ENCODE measurements at regions not wholly inside any gene's neighbourhood (a gene's known extent, or its start where the extent isn't known, plus 50 kb on each side); places are given as distances from the start of the nearest gene placed in this dataset.
"Not testable (repeated sequence)": the region's sequence is repeated elsewhere in the genome, so short reads cannot be mapped to it uniquely, and the experiment has no call there.

DNA sequence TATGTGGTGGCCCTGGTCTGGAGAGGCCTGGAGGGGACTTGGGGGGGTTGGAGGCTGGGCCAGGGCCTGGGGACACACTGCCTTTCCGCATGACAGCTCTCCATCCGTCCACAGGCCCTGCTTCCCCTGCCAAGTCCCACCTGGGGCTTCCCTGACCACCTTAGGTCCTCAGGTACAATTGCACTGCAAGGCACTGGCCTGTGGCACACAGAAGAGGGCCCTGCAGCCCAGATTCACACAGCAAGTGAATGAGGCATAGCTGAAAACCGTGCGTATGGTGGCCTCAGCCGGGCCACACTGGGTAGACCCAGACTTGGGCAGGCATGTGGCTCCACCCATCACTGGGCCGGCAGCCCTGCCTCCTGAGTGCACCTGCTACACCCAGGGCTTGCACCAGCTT is 114.2 kb downstream of the TNFRSF13B start:
- 80% methylated on average over 6 of the region's 6 CpGs for WGBS, 2 donors
- H3K4me3 ChIP-seq (ENCODE audit: low read depth, poor library complexity, severe bottlenecking); intact Hi-C loops (cut with DNase I; ENCODE audit: low total_unique reads); DNase-seq (ENCODE audit: low spot score in 2 of 2): not testable (repeated sequence)

DNA sequence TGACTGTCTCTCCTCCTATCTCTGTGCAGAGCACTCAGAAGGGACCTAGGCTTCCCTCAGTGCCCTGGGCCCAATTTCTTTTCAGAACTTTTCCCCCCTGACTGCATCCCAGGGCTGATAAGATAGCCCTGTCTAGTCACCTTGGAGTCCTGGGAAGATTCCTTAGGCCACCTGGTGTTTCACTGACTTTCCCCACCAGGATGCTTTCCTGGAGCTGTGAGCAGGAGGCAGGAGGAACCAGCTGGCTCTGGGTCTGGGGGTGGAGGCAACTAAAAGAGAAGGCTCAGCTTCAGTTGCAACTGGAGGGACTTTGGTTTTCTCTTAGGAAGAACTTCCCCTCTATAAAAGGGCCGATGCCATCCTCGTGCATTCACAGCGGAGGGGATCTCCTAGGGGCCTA is 115.1 kb downstream of the TNFRSF13B start:
- H3K4me3 ChIP-seq (ENCODE audit: low read depth, poor library complexity, severe bottlenecking); intact Hi-C loops (cut with DNase I; ENCODE audit: low total_unique reads): not testable (repeated sequence)
- DNase-seq (ENCODE audit: low spot score in 2 of 2), result peak in 1 of 2 donors; percentile 74
- WGBS, 2 donors, result 83 to 90% methylated on average over 3 of the region's 3 CpGs

DNA sequence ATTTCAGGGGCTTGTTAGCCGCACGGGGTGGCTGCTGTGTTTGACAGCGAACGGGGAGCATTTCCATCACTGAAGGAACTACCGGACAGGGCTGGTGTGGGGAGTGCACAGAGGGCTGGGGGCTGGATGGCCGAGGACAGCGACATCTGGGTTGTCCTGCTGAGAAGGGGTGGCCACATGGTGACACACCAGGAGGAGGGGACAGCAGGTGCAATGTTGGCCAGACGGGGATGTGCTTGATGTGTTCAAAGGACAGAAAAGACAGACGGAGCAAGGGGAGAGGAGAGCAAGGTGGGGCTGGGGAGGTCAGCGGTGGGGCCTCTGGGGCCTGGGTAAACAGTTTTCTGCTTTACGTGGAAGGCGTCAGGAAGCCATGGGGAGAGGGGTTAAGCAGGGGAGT is 115.7 kb downstream of the TNFRSF13B start:
- H3K4me3 ChIP-seq (ENCODE audit: low read depth, poor library complexity, severe bottlenecking); intact Hi-C loops (cut with DNase I; ENCODE audit: low total_unique reads); DNase-seq (ENCODE audit: low spot score in 2 of 2): not testable (repeated sequence)
- 86 to 87% methylated on average over 12 of the region's 12 CpGs for WGBS, 2 donors

- DNase-seq (ENCODE audit: low spot score in 2 of 2); H3K4me3 ChIP-seq (ENCODE audit: low read depth, poor library complexity, severe bottlenecking); intact Hi-C loops (cut with DNase I; ENCODE audit: low total_unique reads): not testable (repeated sequence)
- 79 to 89% methylated on average over 5 of the region's 5 CpGs for WGBS, 2 donors
These were observed 117.3 kb downstream of the TNFRSF13B start for GRCh38 chr17:16854636-16855035.

DNA sequence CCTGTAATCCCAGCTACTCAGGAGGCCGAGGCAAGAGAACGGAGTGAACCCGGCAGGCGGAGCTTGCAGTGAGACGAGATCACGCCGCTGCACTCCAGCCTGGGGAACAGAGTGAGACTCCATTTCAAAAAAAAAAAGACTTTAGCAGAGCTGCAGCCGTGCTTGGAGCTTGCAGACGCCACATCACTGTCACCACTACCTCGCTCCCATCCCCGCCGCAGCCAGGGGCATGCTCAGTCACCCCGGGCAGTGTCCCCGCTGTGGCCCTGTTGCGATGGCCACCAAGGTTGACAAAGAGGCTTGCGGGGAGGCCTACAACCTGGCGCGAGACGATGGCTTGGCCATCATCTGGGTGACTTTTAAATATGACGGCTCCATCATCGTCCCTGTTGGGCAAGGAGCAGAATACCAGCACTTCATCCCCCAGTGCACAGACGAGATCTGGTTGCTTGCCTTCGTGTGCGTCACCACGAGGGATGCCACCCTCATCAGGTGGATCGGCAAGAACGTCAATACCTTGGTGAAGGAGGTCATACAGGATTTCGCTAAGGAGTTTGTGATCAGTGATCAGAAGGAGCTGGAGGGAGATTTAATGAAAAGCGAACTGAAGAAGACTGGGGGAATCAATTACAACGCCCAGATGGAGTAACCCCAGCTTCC is 118.1 kb downstream of the TNFRSF13B start:
- DNase-seq (ENCODE audit: low spot score in 2 of 2), result no peak
- WGBS, 2 donors, result 87 to 89% methylated on average over 30 of the region's 30 CpGs
- TF ChIP-seq, protein P1, sequence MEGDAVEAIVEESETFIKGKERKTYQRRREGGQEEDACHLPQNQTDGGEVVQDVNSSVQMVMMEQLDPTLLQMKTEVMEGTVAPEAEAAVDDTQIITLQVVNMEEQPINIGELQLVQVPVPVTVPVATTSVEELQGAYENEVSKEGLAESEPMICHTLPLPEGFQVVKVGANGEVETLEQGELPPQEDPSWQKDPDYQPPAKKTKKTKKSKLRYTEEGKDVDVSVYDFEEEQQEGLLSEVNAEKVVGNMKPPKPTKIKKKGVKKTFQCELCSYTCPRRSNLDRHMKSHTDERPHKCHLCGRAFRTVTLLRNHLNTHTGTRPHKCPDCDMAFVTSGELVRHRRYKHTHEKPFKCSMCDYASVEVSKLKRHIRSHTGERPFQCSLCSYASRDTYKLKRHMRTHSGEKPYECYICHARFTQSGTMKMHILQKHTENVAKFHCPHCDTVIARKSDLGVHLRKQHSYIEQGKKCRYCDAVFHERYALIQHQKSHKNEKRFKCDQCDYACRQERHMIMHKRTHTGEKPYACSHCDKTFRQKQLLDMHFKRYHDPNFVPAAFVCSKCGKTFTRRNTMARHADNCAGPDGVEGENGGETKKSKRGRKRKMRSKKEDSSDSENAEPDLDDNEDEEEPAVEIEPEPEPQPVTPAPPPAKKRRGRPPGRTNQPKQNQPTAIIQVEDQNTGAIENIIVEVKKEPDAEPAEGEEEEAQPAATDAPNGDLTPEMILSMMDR (IDR thresholded peaks at IDR 0.05), result no peak
- TF ChIP-seq POLR2A (IDR thresholded peaks at IDR 0.05), result no peak
- no peak overlapping the region for H3K4me3 ChIP-seq (ENCODE audit: low read depth, poor library complexity, severe bottlenecking)
- intact Hi-C loops (cut with DNase I; ENCODE audit: low total_unique reads), result no loop called here

GRCh38 chr17:16849861-16850260 is 122.1 kb downstream of the TNFRSF13B start:
- intact Hi-C loops (cut with DNase I; ENCODE audit: low total_unique reads); DNase-seq (ENCODE audit: low spot score in 2 of 2); H3K4me3 ChIP-seq (ENCODE audit: low read depth, poor library complexity, severe bottlenecking): not testable (repeated sequence)
- WGBS, 2 donors, result 77 to 88% methylated on average over 4 to 5 of the region's 7 CpGs

- DNase-seq (ENCODE audit: low spot score in 2 of 2); intact Hi-C loops (cut with DNase I; ENCODE audit: low total_unique reads); H3K4me3 ChIP-seq (ENCODE audit: low read depth, poor library complexity, severe bottlenecking): not testable (repeated sequence)
- no CpG with 5 or more reads among the region's 14 CpGs for WGBS, 2 donors
These were observed 122.9 kb downstream of the TNFRSF13B start for GRCh38 chr17:16848997-16849396.

DNA sequence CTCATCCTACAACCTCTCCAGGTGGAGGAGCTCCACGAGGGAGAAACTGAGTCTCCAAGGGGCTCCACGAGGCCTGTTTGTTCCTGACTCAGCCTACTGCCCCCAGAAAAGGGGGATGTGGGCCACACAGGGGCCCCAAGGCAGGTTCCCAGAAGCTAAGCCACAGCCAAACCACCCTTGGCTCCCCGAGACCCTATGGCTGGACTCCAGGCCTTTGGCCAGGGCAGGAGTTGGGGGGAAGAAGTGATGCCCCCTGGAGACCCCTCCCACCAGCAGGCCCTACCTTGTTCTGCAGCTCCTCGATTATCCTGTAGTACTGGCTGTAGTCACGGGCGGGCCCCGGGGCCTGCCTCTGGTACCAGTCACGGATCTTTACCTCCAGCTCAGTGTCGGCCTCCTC is 126.8 kb downstream of the TNFRSF13B start:
- intact Hi-C loops (cut with DNase I; ENCODE audit: low total_unique reads); H3K4me3 ChIP-seq (ENCODE audit: low read depth, poor library complexity, severe bottlenecking); DNase-seq (ENCODE audit: low spot score in 2 of 2): not testable (repeated sequence)
- WGBS, 2 donors, result 83% methylated on average over 2 of the region's 9 CpGs; no CpG with 5 or more reads in 1 of the 2 donors

DNA sequence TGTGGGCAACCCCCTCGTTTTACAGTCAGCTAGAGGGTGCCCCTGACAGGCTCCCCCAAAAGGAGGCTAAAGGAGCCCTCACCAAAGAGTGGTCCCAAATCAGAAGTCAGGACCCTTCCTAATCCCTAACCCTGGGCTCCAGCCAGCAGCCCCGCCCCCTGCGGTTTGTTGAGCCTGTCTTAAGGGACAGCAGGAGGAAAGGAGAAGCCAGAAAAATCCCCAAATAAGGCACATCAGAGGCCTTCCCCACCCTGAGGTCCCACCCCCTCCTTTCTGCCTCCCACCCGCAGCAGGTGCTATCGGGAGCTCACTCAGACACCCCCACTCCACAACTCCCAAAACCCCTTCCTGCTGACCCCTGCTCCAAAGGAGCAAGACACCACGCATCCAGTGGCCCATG is 127.2 kb downstream of the TNFRSF13B start:
- H3K4me3 ChIP-seq (ENCODE audit: low read depth, poor library complexity, severe bottlenecking); intact Hi-C loops (cut with DNase I; ENCODE audit: low total_unique reads); DNase-seq (ENCODE audit: low spot score in 2 of 2): not testable (repeated sequence)
- WGBS, 2 donors, result no CpG with 5 or more reads among the region's 6 CpGs

DNA sequence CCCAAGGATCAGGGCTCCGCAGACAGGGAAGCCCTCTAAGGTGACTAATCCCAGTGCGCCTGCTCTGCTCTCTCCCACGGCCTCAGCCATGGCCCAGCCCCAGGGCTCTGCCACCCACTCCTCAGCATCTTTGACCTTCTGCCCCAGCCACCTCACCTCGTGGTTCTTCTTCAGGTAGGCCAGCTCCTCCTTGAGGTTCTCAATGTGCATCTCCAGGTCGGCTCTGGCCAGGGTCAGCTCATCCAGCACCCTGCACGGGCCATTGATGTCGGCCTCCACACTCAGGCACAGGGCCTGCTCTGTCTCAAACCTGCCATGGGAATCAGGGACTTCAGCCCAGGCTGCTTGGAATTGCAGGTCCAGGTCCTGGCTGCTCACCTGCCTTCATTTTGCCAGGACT is 128.4 kb downstream of the TNFRSF13B start:
- DNase-seq (ENCODE audit: low spot score in 2 of 2); intact Hi-C loops (cut with DNase I; ENCODE audit: low total_unique reads); H3K4me3 ChIP-seq (ENCODE audit: low read depth, poor library complexity, severe bottlenecking): not testable (repeated sequence)
- WGBS, 2 donors, result 68% methylated on average over 3 of the region's 7 CpGs; no CpG with 5 or more reads in 1 of the 2 donors

DNA sequence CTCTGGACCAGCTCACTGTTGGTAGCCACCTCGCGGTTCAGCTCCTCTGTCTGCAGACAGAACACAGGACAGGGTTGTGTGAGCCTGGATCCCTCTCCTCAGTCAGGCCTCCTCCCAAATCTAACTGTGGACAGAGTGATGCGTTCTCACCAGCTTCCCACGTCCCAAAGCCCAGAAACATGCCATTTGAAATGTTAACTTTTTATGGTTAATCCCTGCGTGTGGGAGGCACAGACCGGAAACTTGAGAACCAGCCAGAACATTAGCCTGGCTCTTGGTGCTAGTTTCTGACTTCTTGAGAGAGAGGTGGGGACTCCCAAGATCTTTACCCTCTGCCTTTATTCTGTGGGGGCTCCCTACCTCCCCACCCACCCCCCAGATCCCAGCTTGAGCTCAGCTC is 129.6 kb downstream of the TNFRSF13B start:
- DNase-seq (ENCODE audit: low spot score in 2 of 2); intact Hi-C loops (cut with DNase I; ENCODE audit: low total_unique reads); H3K4me3 ChIP-seq (ENCODE audit: low read depth, poor library complexity, severe bottlenecking): not testable (repeated sequence)
- 40 to 48% methylated on average over 3 to 4 of the region's 6 CpGs for WGBS, 2 donors

DNA sequence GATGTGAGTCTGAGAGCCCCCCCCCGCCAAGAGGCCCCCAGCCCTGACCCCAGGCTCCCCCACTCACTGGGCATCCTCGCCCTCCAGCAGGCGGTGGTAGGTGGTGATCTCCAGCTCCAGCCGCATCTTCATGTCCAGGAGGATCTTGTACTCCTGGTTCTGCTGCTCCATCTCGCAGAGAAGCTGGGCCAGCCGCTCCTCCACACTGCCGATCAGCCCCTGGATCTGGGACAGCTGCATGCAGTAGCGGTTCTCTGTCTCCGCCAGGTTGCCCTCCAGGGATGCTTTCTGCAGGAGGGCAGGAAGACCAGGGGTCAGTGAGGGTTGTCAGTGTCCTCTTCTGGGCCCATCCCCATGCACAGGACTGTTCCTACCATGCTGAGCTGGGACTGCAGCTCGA is 130.0 kb downstream of the TNFRSF13B start:
- DNase-seq (ENCODE audit: low spot score in 2 of 2); intact Hi-C loops (cut with DNase I; ENCODE audit: low total_unique reads): not testable (repeated sequence)
- WGBS, 2 donors, result no CpG with 5 or more reads among the region's 10 CpGs

GRCh38 chr17:16840219-16840618 is 131.7 kb downstream of the TNFRSF13B start:
- no CpG with 5 or more reads among the region's 9 CpGs for whole genome bisulfite sequencing, 2 donors
- intact Hi-C loops (cut with DNase I; ENCODE audit: low total_unique reads); H3K4me3 ChIP-seq (ENCODE audit: low read depth, poor library complexity, severe bottlenecking); DNase-seq (ENCODE audit: low spot score in 2 of 2): not testable (repeated sequence)

More for the DNA sequence above, 130.0 kb downstream of the TNFRSF13B start:
- H3K4me3 ChIP-seq (ENCODE audit: low read depth, poor library complexity, severe bottlenecking), result not testable (repeated sequence)

- intact Hi-C loops (cut with DNase I; ENCODE audit: low total_unique reads); H3K4me3 ChIP-seq (ENCODE audit: low read depth, poor library complexity, severe bottlenecking); DNase-seq (ENCODE audit: low spot score in 2 of 2): not testable (repeated sequence)
- 46 to 62% methylated on average over 5 of the region's 16 CpGs for WGBS, 2 donors
These were observed 132.4 kb downstream of the TNFRSF13B start for GRCh38 chr17:16839242-16840175.

All from lower leg skin (tissue), 4 donors.